HEK293 (cell line): ENCODE measurements at regions not wholly inside any gene's neighbourhood (a gene's known extent, or its start where the extent isn't known, plus 50 kb on each side); places are given as distances from the start of the nearest gene placed in this dataset.

ENCODE experiments used
- CTCF ChIA-PET: fragments of 350-600 bp; formaldehyde crosslinking; extraction: SDS; loops from one replicate; lab custom pipeline; 2021; ENCODE audit warnings: antibody characterized with exemption; lab: Yijun Ruan, JAX
- POLR2A ChIA-PET: fragments of 300-600 bp; formaldehyde crosslinking; extraction: SDS; loops from one replicate; lab custom pipeline; 2020; ENCODE audit warnings: antibody characterized with exemption, inconsistent platforms; lab: Yijun Ruan, JAX
- H3K27ac ChIP-seq: fragments of 200-500 bp; sonication (Bioruptor generic); 2 replicates; pipeline ENCODE4 v1.5.1; 2014; ENCODE audit warnings: low read depth, low read length, control low read depth, inconsistent platforms; ENCODE audit errors: extremely low read depth
- H3K36me3 ChIP-seq, 2 experiments: fragments of 200-500 bp in 1 of 2; sonication (Bioruptor generic) in 1 of 2; 1 replicate in 1 of 2; 2 replicates in 1 of 2; pipeline ENCODE4 v1.5.1; 2014 to 2017; ENCODE audit warnings: inconsistent platforms in 2 of 2, low read length in 2 of 2; ENCODE audit not compliant: control insufficient read depth in 2 of 2, insufficient read depth in 1 of 2
- H3K4me1 ChIP-seq: fragments of 200-500 bp; sonication (Bioruptor generic); 2 replicates; pipeline ENCODE4 v1.5.1; 2014; ENCODE audit warnings: mild to moderate bottlenecking, low read length, inconsistent platforms; ENCODE audit not compliant: control insufficient read depth, insufficient read depth
- H3K4me3 ChIP-seq: 2 replicates; pipeline ENCODE4 v1.5.1; 2011; ENCODE audit warnings: low read depth, mild to moderate bottlenecking, control low read depth, low read length, moderate library complexity
- H3K9me3 ChIP-seq: fragments of 200-500 bp; sonication (Bioruptor generic); 2 replicates; pipeline ENCODE4 v1.5.1; 2014; ENCODE audit warnings: low read depth, low read length, inconsistent platforms; ENCODE audit not compliant: control insufficient read depth, insufficient read depth
- AEBP2 ChIP-seq: fragments of 450-650 bp; formaldehyde crosslinking; IDR thresholded peaks from 2 replicates; pipeline ENCODE4 v1.5.1; 2016; ENCODE audit warnings: missing biosample characterization, missing genetic modification characterization, borderline replicate concordance
- EGR2 ChIP-seq: fragments of 450-650 bp; formaldehyde crosslinking; IDR thresholded peaks from 2 replicates; pipeline ENCODE4 v1.5.1; 2016; ENCODE audit warnings: low read depth, missing biosample characterization, missing genetic modification characterization
- PBX3 ChIP-seq: sonication (generic); formaldehyde crosslinking; IDR thresholded peaks from 2 replicates; pipeline ENCODE4 v1.8.1; 2022; ENCODE audit warnings: mild to moderate bottlenecking, moderate library complexity, missing genetic modification reagents
- REST ChIP-seq: fragments of 450-650 bp; formaldehyde crosslinking; IDR thresholded peaks from 2 replicates; pipeline ENCODE4 v1.5.1; 2016; ENCODE audit warnings: missing biosample characterization, missing genetic modification characterization
- SP2 ChIP-seq: fragments of 450-650 bp; formaldehyde crosslinking; IDR thresholded peaks from 2 replicates; pipeline ENCODE4 v1.5.1; 2016; ENCODE audit warnings: missing biosample characterization, missing genetic modification characterization
- TRIM28 ChIP-seq: IDR thresholded peaks from 2 replicates; pipeline ENCODE4 v1.6.1; 2011; ENCODE audit warnings: low read length, control low read depth, borderline replicate concordance
- ZFP3 ChIP-seq: fragments of 450-650 bp; formaldehyde crosslinking; IDR thresholded peaks from 2 replicates; pipeline ENCODE4 v1.5.1; 2016; ENCODE audit warnings: low read depth, missing biosample characterization, missing genetic modification characterization
- ZNF132 ChIP-seq: fragments of 450-650 bp; formaldehyde crosslinking; IDR thresholded peaks from 2 replicates; pipeline ENCODE4 v1.5.1; 2017; ENCODE audit warnings: missing biosample characterization, missing genetic modification characterization, borderline replicate concordance
- ZNF138 ChIP-seq: fragments of 450-650 bp; formaldehyde crosslinking; IDR thresholded peaks from 2 replicates; pipeline ENCODE4 v1.5.1; 2016; ENCODE audit warnings: missing biosample characterization, missing genetic modification characterization, borderline replicate concordance
- ZNF174 ChIP-seq: fragments of 450-650 bp; formaldehyde crosslinking; IDR thresholded peaks from 2 replicates; pipeline ENCODE4 v1.5.0; 2017; ENCODE audit warnings: missing biosample characterization, mild to moderate bottlenecking, missing genetic modification characterization
- ZNF18 ChIP-seq: fragments of 450-650 bp; formaldehyde crosslinking; IDR thresholded peaks from 2 replicates; pipeline ENCODE4 v1.5.1; 2016; ENCODE audit warnings: missing biosample characterization, missing genetic modification characterization
- ZNF184 ChIP-seq: fragments of 450-650 bp; IDR thresholded peaks from 2 replicates; pipeline ENCODE4 v1.5.1; 2018; ENCODE audit warnings: missing biosample characterization, mild to moderate bottlenecking, missing genetic modification characterization
- ZNF19 ChIP-seq: fragments of 450-650 bp; formaldehyde crosslinking; IDR thresholded peaks from 2 replicates; pipeline ENCODE4; 2016; ENCODE audit warnings: missing biosample characterization, missing genetic modification characterization, low read depth
- ZNF280C ChIP-seq: fragments of 450-650 bp; formaldehyde crosslinking; IDR thresholded peaks from 2 replicates; pipeline ENCODE4 v1.5.1; 2016; ENCODE audit warnings: missing biosample characterization, missing genetic modification characterization
- ZNF341 ChIP-seq: fragments of 450-650 bp; formaldehyde crosslinking; IDR thresholded peaks from 2 replicates; pipeline ENCODE4; 2016; ENCODE audit warnings: low read depth, missing biosample characterization, missing genetic modification characterization
- ZNF398 ChIP-seq: fragments of 450-650 bp; formaldehyde crosslinking; IDR thresholded peaks from 2 replicates; pipeline ENCODE4 v1.5.1; 2017; ENCODE audit warnings: missing biosample characterization, missing genetic modification characterization
- ZNF473 ChIP-seq: fragments of 450-650 bp; formaldehyde crosslinking; IDR thresholded peaks from 2 replicates; pipeline ENCODE4 v1.5.1; 2017; ENCODE audit warnings: missing biosample characterization, missing genetic modification characterization
- ZNF521 ChIP-seq: fragments of 450-650 bp; formaldehyde crosslinking; IDR thresholded peaks from 2 replicates; pipeline ENCODE4 v1.5.1; 2017; ENCODE audit warnings: missing biosample characterization, mild to moderate bottlenecking, missing genetic modification characterization
- ZNF530 ChIP-seq: fragments of 450-650 bp; formaldehyde crosslinking; IDR thresholded peaks from 2 replicates; pipeline ENCODE4 v1.5.1; 2016; ENCODE audit warnings: low read depth, missing biosample characterization, missing genetic modification characterization
- ZNF555 ChIP-seq: fragments of 450-650 bp; formaldehyde crosslinking; conservative IDR thresholded peaks from 2 replicates; pipeline ENCODE4 v1.5.1; 2017; ENCODE audit warnings: missing biosample characterization, mild to moderate bottlenecking, missing genetic modification characterization, inconsistent platforms
- ZNF768 ChIP-seq: fragments of 450-650 bp; formaldehyde crosslinking; IDR thresholded peaks from 2 replicates; pipeline ENCODE4 v1.5.1; 2018; ENCODE audit warnings: missing biosample characterization, mild to moderate bottlenecking, missing genetic modification characterization
- ZXDB ChIP-seq: fragments of 450-650 bp; formaldehyde crosslinking; IDR thresholded peaks from 2 replicates; pipeline ENCODE4 v1.5.1; 2016; ENCODE audit warnings: missing biosample characterization, missing genetic modification characterization

- TF ChIP-seq ZNF19: no peak
- no peak for TF ChIP-seq ZXDB (tag by site-specific recombination)
These were observed 1029.7 kb downstream of the FAT4 start (continued) for GRCh38 chr4:126344472-126344871.

GRCh38 chr4:126346654-126347053 is 1031.9 kb downstream of the FAT4 start:
- CTCF ChIA-PET: no interaction called here

GRCh38 chr4:126354784-126355183 is 1040.0 kb downstream of the FAT4 start:
- no peaks in the 10 kb centered on the region for H3K9me3 ChIP-seq
- no peak overlapping the region for H3K4me3 ChIP-seq
- CTCF ChIA-PET: no interaction called here
- no peaks in the 10 kb centered on the region for H3K4me1 ChIP-seq
- POLR2A ChIA-PET: no interaction called here
- H3K27ac ChIP-seq: no peak overlapping the region
- H3K36me3 ChIP-seq: no peaks in the 10 kb centered on the region
- TF ChIP-seq PBX3: no peak
- TF ChIP-seq ZNF521 (tag by site-specific recombination): no peak
- TF ChIP-seq ZNF184: no peak
- no peak for TF ChIP-seq AEBP2 (tag by site-specific recombination)
- no peak for TF ChIP-seq ZNF138 (tag by site-specific recombination)
- no peak for TF ChIP-seq ZNF174
- TF ChIP-seq ZNF280C (tag by site-specific recombination): no peak
- TF ChIP-seq EGR2 (tag by site-specific recombination): no peak
- TF ChIP-seq TRIM28: no peak
- no peak for TF ChIP-seq ZNF768 (tag by site-specific recombination)
- no peak for TF ChIP-seq REST

More at GRCh38 chr4:126346654-126347053, 1031.9 kb downstream of the FAT4 start:
- Histone ChIP-seq H3K4me3 (no peak overlapping the region), H3K9me3 (no peaks in the 10 kb centered on the region), H3K27ac (no peak overlapping the region), H3K36me3 (no peaks in the 10 kb centered on the region), H3K4me1 (no peaks in the 10 kb centered on the region)
- POLR2A ChIA-PET: no interaction called here
- no peak for TF ChIP-seq ZNF132 (tag by site-specific recombination)
- no peak for TF ChIP-seq ZNF530
- TF ChIP-seq ZNF473 (tag by site-specific recombination): no peak
- TF ChIP-seq ZNF398 (tag by site-specific recombination): no peak
- no peak for TF ChIP-seq ZNF555 (tag by site-specific recombination)
- TF ChIP-seq ZFP3: no peak
- TF ChIP-seq ZNF18 (tag by site-specific recombination): no peak
- TF ChIP-seq ZNF174: no peak
- no peak for TF ChIP-seq SP2
- no peak for TF ChIP-seq ZNF341 (tag by site-specific recombination)
